Right forelimb (tissue), 1 donor: ENCODE measurements at regions not wholly inside any gene's neighbourhood (a gene's known extent, or its start where the extent isn't known, plus 50 kb on each side); places are given as distances from the start of the nearest gene placed in this dataset.
A peak's percentile ranks its signal among the peaks of the same experiment; 100 is the strongest.
"Not testable (repeated sequence)": the region's sequence is repeated elsewhere in the genome, so short reads cannot be mapped to it uniquely, and the experiment has no call there.

Source experiments
- DNase-seq: peaks from one replicate; pipeline ENCODE4 v3.0.0-alpha.2; 2018

DNA sequence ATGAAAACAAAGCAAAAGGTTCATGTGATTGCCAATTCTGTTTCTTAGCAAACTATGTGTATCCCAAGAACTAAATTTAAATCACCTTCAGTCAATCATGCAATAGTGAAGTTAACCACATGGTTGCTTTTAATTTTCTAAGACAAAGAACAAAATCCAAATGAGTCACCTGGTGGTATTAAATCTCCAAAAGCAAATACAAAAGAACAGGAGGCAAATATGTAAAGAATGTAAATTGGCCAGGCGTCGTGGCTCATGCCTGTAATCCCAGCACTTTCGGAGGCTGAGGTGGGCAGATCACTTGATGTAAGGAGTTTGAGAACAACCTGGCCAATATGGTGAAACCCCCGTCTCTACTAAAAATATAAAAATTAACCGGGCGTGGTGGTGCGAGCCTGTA, 54.2 kb upstream of the PIK3R4 start:
- DNase-seq, result no peak

DNA sequence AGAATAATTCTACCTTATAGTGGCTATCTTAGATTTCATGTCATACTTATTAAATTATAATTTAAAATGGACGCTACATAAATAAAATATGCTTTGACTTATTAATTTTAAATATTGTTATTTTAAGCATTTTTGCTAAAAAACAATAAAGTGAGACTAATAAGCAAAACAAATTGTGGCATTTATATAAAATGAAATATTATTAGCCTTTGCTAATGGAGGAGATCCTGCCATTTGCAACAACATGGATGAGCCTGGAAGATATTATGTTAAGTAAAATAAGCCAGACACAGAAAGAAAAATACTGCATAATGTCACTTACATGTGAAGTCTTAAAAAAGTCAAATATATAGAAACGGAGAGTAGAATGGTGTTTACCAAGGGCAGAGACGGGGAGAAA, 54.8 kb upstream of the PIK3R4 start:
- no peak for DNase-seq

DNA sequence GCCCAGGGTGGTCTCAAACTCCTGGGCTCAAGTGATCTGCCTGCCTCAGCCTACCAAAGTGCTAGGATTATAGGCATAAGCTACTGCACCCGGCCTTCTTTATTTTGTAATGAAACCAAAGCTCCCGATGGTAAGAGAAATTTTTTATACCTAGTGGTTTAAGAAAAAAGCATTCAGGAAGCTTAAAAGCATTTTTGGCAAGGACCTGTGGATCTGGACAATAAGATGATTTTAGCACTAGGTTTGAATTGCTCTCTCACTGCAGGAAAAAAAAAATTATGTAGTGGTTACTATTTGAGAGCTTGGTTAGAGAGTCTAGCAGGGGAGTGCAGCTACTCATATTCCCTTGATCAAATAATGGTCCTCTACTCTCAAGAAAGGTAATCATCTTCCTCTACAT, 64.9 kb upstream of the PIK3R4 start:
- DNase-seq, result no peak

DNA sequence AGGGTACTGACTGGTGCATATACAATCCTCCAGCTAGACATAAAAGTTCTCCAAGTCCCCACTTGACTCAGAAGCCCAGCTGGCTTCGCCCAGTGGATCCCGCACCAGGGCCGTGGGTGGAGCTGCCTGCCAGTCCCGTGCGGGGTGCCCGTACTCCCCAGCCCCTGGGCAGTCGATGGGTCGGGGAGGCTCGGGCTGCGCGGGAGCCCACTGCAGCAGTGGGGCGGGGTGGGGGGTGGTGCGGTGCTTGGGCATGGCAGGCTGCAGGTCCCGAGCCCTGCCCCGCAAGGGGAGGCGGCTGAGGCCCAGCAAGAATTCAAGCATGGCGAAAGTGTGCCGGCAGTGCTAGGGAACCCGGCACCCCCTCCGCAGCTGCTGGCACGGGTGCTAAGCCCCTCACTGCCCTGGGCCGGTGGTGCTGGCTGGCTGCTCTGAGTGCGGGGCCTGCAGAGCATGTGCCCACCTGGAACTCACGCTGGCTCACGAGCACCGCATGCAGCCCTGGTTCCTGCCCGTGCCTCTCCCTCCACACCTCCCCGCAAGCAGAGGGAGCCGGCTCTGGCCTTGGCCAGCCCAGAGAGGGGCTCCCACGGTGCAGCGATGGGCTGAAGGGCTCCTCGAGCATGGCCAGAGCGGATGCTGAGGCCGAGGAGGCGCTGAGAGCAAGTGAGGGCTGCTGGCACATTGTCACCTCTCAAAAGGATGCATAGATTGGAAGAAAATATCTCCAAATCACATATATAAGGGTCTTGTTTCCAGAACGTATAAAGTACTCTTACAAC, 68.3 kb upstream of the PIK3R4 start:
- no peak for DNase-seq

DNA sequence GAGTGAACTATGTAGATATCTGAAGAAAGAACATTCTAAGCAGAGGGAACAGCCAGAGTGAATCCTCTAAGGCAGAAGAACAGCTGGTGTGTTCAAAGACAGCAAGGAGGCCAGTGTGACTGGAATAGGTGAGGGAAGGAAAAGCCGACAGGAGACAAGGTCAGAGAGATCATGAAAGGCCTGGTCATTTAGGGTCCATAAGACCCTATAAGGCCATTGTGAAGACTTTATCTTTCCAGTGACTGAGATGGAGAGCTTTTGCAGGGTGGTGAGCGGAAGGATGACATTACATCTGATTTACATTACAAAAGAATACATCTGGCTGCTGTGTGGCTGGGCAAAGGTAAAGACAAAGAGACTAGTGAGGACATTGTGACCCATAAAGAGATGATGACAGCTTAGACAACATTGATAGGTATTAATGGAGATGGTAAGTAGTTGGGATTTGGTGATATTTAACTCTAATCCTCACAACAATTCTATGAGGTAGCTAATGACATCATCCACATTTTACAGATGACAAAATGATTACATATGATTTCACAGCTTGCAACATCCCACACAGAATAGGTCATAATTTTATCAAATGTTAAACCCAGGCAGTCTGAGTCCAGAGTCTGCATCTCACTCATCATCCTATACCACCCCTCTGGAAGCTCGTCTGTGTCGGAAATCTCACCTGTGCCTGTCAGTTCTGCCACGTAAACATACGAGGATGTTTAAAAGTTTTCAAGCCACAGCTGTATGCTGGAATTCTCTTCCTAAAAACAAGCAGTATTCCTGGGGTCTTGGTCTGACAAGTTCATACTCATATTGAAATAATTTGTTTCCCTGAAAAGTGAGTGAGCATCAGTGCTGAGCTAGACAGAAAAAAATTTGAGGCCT, 70.2 kb upstream of the PIK3R4 start:
- DNase-seq, result no peak

DNA sequence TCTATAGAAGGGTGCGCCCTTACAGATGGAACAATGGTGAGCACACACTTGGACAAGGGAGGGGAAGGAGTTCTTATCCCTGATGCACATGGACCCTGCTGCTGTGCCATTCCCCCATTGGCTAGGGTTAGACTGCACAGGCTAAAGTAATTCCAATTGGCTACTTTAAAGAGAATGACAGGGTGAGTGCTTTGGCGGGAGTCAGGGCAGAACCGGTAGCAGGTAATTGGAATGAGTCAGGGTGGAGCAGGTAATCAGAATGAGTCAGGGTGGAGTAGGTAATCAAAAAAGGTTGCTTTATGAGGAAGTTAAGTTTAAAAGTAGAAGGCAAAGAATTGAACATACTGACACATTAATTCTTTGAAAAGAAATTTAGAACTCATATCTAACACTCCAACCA, 71.4 kb upstream of the PIK3R4 start:
- DNase-seq, result not testable (repeated sequence)

DNA sequence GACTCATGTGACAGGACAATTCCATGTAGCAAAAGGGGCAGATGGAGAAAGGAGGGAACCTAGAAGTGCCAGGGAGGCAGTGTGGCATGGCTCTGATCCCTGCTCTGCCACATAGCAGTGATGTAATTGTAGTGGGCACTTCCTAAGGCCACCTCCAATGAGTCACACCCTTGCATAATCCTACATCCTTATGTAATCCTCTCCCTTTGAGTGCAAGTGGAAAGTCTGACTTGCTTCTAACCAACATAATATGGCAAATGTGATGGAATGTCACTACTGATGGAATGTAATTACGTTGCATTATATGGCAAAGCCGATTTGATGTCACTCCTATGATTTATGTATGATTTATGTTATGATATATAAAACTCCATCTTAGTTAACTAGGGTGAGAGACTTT, 72.9 kb upstream of the ATP2C1 start:
- DNase-seq, result no peak

DNA sequence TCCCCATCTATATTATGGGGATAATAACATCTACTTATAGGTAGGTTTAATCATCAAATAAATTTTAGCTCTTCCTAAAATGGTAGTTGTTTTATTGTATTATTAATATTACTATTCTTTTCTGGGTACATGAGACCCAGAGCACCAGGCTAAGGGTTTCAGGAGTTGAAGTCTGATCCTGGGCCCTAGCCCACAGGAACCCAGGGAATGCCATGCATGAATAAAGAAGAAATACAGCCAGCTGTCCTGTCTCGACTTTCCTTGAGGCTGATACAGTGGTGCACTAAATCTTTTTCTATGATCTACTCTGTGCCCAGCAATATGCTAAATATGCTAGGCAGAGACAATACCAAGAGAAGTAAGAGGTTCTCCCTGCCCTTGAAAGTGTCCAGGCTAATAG, 72.1 kb upstream of the ATP2C1 start:
- DNase-seq, result no peak

DNA sequence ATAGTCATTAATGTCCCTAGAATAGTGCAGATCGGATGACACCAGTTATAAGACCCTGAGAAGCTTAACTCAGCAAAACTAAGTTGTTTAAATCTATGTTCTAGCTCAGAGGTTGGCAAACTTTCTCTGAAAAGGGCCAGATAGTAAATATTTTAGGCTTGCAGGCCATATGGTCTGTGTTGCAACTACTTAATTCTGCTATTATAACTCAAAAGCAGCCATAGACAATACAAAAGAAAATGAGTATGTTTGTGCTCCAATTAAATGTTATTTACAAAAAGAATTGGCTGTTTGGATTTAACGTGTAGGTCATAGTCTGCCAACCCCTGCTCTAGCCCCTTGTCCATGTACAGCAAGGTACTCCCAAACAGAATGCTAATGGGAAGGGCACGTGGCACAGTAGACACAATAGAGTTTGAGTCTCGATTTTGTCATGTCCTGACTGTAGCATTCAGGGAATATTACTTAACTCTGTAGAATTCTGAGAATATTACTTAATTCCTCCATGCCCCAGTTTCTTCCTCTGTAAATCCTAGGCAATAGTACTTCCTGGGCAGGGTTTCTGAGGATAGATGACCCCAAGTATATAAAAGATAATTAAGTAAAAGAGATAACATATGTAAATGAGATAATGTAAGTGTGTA, 70.5 kb upstream of the ATP2C1 start:
- no peak for DNase-seq

DNA sequence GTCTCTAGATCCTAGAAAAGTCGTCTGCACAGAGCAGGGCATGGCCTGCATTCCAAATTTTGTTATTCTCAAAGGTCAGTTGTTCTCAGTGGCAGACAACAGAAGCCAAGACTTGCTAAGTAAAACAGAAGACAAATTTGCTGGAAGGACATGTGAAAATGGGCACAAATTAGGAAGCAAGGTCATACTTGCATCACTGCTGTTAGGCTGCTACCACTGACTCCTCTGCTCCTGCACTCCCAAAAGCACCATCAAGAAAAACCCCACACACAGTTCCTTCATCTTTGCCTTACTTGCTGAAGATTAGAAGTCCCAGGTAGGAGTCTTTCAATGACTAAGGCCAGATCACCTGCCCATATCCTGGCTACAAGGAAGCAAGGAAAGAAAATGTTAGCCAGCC, 69.9 kb upstream of the ATP2C1 start:
- no peak for DNase-seq

DNA sequence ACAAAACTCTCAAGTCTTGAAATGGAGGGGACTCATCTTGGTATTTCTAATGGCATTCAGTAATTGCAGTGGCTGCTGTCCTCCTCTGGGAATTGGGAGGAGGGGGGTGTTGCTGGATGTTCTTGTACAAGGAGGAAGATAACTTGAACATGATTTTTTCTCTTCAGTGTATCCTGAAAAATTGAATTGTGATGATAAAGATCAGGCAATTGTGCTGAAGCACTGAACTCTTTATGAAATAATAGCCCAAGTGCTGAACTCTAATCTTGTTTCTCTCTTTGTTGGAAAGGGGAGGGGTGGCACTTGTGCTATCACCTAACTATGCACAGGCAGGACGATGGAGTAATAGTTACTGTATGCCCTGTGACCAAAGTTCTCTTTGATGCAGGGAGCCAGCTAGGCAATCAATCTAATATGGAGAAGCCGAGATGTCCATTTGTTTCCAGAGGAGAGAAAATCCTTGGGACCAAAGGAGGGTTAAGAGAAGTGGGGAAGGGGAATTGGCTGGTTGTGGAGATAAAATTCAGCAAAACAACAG, 68.1 kb upstream of the ATP2C1 start:
- DNase-seq, result no peak

DNA sequence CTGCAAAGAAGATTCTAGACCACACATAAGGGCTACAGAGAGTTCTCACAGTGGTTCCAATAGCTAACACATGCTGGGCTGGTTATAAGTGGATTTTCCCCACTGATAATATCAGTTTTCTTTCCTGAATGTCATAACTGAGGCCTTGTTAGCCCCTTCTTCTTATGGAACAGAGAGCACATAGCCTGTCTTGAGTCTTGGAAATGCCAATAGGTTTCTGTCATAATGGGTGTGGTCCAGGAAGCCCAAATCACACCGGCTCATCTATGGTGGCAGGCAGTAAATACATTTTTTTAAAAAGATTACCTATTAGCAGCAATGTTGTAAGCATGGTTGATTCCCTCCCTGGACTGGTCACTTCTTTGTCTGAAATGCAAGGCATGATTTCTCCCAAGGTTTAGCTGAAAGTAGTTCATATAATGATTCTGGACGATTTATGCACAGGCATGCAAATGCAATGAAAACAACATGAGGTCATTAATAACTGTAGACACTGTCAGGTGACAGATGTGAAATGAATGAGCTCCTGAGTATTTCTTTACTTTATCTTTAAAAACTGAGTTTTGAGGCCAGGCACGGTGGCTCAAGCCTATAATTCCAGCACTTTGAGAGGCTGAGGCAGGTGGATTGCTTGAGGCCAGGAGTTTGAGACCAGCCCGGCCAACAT, 67.2 kb upstream of the ATP2C1 start:
- DNase-seq, result no peak

DNA sequence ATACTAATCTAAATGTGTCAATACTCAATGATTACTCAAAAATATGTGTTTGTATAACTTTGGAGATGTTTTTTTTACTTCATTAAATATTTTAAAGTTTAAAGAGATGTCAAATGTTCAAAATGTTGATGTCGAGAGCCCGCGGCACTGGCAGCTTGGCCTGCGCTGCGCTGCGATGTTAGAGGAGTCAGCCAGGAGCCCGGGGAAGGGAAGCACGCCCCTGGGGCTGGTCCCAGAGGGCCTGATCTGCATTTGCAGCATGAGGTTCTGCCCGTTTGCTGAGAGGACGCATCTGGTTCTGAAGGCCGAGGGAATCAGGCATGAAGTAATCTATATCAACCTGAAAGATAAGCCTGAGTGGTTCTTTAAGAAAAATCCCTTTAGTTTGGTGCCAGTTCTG, 66.4 kb upstream of the ATP2C1 start:
- no peak for DNase-seq

DNA sequence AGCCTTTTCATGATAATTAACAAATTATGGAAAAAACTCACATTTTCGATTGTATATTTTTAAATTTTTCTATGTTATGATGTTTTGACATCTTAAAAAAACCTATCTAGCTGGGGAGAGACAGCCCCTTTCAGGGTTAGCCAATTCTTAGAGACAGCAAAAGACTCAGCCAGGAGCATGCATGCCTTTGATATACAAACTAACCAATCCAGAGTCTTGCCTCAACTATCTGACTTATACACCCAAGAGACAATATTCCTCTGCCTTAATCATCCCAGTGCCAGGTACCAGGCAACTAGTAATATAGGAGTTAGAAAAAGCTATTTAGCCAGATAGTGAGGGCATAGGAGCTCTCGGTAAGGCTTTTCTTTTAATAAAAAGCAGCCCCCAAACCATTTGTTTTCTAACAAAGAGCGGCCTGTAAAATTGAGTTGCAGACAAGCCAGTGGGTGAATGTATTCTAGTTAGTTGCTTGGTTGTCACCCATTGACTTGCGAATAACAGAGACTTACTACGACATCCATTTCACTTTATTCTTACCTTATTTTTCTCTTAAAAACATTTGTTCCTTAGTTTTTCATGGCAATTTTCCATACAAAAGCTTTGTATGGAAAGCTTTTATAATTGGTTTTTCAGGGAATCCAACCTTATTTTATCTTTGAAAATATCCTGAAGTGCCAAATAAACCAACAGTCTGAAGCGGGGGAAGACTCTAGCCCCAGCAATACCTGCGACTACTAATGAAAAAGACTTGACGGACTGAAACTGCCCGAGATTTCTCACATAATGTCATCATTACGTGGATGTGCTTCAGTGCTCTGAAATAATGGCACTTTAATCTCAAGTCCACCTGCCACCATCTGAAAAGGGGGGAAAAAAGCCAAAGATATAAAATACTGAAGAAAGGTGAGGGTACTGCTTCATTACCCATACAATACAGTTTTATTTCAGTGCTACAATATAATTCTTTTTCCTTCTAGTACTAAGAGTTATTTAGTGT, 64.6 kb upstream of the ATP2C1 start:
- no peak for DNase-seq

DNA sequence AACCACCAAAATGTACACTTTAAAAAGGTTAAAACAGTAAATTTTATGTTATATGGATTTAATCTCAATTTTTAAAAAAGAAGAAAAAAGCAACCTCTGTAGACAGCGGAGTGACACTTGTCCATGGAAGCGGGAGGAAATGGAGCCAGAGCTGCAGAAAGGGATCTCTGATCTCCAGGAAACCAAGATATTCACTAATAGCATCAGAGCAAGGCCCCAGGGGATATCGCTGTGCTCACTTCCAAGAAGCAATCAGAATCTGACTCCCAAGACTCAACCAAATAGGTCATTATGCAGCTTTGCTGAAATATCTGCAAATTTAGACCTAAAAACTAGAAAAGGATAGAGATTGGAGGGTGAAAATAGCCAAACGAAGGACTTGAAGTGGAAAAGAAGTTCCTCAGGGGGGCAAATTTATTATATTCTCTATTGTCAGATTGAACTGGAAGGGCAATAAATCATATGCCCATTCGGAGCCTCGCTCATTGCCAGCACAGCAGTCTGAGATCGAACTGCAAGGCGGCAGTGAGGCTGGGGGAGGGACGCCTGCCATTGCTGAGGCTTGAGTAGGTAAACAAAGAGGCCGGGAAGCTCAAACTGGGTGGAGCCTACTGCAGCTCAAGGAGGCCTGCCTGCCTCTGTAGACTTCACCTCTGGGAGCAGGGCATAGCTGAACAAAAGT, 62.0 kb upstream of the ATP2C1 start:
- DNase-seq, result no peak

DNA sequence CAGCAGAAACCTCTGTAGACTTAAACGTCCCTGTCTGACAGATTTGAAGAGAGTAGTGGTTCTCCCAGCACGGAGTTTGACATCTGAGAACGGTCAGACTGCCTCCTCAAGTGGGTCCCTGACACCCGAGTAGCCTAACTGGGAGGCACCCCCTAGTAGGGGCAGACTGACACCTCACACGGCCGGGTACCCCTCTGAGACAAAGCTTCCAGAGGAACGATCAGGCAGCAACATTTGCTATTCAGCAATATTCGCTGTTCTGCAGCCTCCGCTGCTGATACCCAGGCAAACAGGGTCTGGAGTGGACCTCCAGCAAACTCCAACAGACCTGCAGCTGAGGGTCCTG, 61.5 kb upstream of the ATP2C1 start:
- not testable (repeated sequence) for DNase-seq

DNA sequence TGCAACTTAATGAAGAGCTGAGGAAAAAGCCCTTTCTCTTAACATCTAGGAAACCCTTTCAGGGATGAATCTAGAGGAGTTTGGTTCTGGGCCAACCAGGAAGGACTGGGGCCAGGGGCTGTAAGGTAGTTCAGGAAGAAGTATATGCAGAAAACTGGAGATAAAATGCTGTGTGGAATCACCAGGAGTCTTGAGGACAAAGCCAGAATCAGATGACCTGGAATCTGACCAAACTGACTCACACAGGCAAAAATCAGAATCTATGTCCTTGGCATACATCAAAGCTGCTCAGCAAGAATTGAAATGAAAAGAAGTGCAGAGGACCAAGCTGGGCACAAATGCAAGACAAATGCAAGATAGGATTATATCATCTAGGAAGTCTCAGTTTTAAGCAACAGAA, 59.4 kb upstream of the ATP2C1 start:
- DNase-seq, result no peak

DNA sequence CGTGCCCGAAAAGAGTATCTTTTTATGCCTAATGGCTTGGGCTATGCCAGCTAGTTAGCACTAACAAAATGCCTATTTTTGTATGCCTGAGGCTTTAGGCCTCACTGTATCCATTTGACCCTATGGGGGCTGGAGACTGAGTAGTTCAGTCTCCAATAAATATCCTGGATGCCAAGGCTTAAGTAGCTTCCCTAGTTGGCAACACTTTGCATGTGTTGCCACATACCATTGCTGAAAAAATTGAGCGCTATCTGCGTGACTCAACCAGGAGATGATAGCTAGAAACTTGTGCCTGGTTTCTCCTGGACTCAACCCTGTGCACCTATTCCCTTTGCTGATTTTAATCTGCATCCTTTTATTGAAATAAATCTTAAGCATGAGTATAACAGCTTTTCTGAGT, 58.4 kb upstream of the ATP2C1 start:
- no peak for DNase-seq

DNA sequence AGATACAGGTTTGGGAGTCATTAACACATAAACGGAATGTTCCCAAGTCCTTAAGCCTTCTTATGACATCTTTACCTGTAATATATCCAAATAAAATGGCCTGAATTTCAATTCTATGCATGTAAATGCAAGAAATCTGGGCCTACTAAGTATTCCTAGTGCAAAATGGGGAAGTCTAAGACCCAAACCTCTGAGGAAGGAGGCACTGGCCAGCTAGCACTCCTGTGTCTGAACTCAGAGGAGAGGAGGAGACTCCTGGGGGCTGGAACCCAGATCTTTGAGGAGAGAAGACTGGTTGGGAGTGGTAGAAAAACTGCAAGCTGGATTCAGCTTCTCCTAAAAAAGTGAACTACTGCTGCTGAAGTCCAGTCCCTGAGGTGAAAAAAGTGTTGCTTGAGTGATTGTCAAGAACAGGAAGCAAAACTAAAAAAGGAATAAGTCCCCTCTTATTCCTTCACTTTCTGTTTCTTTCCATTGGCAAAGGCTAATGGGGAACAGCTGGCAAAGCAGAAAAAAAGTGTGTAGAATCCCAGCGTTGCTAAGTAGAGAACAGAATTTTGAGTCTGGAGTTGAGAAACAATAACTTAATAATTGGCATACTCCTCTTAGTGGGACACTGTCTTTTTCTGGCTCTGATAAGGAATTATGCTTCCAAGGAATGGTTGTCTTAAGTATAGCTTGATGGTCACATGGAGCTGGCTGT, 54.8 kb upstream of the ATP2C1 start:
- DNase-seq, result no peak

DNA sequence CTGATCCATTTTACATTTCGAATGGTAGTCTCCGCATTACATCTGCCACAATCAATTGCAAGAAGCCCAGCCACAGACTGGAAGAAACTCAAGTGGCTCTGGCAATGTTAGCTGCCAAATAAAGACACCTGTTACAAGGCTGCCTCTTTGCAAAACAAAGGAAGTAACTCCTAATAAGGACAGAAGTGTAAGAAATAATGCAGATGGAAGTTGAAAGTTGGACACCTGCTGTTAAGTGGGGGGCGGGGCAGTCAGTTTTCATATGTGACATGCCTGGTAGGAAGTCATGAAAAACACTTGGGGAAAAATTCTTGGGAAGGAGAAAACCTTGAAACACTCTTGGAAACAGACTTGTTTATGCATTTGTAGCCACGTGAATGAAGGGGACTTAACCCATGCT, 54.1 kb upstream of the ATP2C1 start:
- peak; percentile 53 for DNase-seq

DNA sequence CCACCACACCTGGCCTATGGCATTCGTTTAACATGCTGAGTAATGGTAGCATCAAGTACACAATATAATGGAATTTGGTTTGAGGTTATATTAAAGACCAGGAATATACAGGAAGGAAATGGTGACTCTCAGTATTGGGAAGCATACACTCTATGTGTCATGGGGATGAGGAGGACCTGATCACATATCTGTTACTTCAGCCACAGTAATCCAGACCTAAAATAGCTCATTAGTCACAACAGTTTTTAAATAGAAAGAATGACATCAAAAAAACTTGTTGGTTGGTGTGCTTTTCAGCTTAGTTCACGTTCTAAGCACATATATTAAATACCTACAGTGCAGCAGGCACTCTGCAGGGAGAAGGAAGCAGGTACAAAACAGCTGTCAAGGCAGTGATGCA, 52.5 kb upstream of the ATP2C1 start:
- DNase-seq, result no peak
